ENCODE measurements at regions not wholly inside any gene's neighbourhood (a gene's known extent, or its start where the extent isn't known, plus 50 kb on each side); places are given as distances from the start of the nearest gene placed in this dataset.
"Not testable (repeated sequence)": the region's sequence is repeated elsewhere in the genome, so short reads cannot be mapped to it uniquely, and the experiment has no call there.

DNA sequence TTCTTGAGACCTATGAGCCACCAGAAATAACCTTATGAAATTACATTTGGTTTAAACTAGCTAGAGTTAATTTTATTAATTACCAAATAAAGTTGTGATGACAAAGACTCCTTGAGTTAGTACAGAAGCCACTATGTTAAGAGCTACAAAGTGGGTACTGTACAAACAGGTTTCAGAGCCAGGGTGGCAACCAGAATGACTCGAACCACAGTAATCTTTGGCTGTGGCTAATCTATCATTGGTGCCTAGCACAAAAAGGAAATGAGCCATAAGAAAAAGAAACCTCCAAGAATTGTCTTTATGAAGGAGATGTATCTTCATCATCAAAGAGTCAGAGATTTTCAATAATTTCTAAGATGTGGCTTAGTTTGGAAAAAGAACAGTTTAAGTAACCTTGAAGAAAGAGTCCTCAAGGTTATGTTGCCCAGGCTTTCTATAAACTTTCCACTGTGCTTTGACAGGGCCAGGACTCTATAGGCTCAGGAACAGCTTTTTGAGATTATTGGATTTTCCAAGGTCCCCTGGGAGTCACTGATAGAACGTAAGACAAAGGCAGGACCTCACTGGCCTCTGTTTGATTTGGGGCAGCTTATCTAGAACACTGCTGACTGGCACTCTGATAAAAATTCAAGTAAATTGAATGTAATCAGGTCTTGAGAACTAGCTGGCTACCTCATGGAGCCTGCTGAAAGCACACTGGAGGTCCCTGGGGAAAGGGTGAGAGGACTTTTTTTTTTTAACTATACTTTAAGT lies 777.7 kb downstream of the STIM2 start:
- no peak for DNase-seq (ENCODE audit: low spot score)

DNA sequence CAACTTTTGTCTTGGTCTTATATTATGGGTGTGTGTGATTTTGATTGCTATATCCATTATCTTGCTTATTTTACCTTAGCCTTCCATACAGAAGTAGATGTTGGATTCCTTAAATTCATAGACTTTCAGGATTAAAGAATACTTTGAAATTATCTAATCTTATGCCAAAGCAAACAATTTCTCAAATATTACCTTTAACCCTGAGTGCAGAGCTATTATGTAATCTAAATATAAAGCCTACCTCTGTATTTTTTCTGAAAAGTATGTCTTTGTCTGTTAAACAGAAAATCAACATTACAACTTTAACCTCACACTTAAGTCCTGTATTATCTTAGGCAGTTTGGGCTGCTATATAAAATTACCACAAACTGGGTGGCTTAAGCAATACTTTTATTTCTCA lies 782.5 kb downstream of the STIM2 start:
- DNase-seq (ENCODE audit: low spot score), result no peak

DNA sequence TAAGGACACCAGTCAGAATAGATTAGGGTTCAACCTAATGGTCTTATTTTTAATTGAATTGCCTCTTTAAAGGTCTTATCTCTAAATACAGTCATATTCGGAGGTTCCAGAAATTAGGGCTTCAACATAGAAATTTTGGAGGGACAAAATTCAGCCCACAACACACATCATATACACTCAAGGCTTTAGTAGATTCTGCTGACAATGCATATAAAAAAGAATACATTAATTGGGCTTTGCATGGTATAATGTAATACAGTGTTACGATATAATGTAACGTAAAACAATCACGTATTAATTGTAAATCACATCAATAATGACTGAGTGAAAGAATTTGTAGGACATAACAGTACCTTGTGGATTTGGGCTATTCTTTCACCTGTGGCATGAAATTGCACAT lies 787.8 kb downstream of the STIM2 start:
- DNase-seq (ENCODE audit: low spot score), result no peak

DNA sequence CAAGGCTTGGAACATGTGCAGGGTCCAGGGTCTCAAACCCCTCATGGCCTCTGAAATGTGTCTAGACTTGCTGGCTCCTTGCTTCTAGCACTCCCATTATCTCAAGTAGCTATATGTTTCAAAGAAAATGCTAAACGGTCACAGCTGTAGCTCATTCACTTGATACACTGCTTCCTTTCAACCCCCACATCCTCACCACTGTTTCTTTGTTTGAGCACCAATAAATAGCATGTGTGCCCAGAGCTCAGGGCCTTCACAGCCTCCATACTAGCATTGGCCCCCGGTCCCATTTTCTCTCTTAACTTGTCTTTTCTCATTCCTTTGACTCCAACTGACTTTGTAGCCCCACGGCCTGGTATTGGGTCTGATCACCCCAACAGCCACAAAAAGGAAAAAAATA lies 801.8 kb downstream of the STIM2 start:
- no peak for DNase-seq (ENCODE audit: low spot score)

DNA sequence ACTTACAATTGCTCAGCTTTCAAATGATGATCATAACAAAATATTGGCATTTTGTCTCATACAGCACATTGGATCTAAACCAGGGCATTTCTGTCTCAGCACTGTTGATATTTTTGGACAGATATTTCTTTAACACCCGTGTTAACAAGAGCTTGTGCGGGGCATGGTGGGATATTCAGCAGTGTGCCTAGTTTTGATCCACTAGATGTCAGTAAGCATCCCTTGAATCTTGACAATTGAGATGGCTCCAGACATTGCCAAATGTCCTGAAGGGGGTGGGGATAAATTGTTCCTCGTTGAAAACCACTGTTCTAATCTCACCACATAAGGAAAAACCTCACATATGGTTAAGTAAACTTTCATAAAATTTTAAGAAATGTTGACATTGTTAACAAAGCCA lies 806.3 kb downstream of the STIM2 start:
- DNase-seq (ENCODE audit: low spot score), result peak; percentile 7

DNA sequence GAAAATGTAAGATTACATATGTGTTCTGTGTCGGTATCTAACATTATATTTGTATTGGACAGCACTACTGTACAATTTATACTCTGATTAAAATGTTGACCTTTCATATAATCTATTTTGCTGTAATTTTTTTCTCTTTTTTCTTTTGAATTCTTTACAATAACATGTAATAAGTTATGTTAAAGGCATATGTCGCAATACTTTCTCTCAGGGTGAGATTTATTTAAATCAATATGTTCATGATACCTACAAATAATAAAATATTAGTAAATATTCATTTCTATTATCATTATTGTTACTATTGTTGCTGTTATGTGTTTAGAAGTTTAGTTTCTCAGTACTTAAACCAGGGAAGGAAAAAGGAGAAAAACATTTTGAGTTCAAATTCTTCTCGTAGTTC lies 807.4 kb downstream of the STIM2 start:
- no peak for DNase-seq (ENCODE audit: low spot score)

DNA sequence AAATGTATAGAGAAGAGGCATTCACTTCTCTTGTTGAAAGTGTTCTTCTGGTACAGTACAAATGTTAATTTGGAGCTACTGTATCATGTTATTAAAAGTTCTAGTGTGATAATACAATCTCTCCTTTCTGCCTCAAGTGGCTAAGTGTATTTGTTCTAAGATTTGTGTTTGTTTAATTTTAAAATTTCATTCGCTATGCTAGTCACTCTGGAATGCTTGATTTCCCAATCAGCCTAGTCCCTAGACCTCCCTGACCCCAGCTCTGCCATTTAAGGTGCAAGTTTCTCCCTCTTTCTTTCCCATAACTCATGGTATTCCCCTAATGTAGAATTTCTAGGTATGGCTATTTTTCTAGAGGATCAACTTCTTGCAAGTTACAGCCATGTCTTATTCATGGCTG lies 817.4 kb downstream of the STIM2 start:
- DNase-seq (ENCODE audit: low spot score), result no peak

DNA sequence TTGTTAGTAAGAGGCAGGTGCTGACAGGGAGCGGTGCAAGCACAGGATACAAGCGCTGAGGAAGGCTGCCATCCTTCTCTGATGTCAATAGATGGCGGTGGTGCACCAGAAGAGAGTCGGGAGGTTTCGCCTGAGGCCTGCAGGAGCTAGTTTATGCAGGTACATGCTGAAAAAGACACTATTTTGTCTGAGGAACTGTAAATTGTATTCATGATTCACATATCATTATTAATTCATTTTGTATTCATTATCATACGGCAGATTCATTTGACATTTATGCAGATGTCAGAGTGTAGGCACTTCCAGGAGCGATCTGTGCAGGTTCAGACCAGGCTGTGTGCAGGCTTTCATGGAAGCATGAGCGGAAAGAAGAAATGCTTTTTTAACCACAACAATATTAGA lies 824.0 kb downstream of the STIM2 start:
- DNase-seq (ENCODE audit: low spot score), result peak; percentile 76

DNA sequence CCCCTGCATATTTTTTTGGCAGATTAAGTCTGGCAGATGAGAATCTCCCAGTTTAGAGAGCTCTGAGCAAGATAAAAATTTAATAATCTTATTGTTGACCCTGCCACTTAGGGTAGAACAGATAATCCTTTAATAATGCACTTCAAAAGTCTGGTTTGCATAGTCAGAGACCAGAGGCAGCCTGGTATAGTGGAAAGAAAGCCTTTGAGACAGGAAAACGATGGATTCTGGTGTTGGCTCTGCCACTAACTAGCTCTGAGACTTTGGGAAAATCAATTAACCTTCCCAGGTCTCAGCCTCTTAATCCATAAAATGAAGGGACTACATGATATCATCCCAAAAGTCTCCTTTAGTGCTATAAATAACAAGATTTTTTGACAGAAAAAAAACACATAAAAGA lies 824.5 kb downstream of the STIM2 start:
- DNase-seq (ENCODE audit: low spot score), result no peak

DNA sequence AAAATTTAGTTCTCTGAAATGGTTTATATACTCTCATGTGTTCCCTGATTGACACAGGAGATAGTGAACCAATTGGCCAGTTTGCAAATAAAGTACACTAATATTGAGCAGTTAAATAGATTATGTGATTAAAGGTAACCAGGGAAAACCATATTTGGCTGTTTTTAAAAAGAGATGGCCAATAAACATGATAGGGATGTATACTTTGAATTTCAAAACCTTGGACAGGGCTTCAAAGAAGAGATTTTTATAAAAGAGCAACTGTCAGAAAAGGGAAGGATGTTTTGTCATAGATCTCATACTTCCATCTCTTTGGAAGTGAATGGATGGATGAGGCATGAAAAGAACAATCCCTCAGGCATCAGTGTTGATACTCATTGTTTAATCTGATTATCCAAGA lies 825.3 kb downstream of the STIM2 start:
- no peak for DNase-seq (ENCODE audit: low spot score)

DNA sequence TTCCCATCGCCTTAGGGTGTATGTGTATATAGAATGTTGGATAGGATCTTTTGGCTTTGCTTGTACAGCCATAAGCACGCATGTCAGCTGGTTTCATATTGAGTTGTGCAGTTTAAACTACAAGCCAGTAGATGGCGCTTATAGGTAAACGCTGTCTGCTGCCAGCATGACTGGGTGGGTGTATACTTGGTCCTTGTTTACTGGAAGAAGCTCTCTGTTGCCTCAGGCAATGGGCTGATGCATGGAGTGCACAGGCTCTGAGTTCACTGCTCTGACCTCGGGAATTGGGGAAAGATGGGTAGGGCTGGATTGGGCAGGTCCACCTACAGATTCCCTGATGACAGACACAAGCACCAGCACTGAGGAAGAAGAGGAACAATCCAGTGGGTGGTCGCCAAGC lies 831.5 kb downstream of the STIM2 start:
- peak; percentile 25 for DNase-seq (ENCODE audit: low spot score)

DNA sequence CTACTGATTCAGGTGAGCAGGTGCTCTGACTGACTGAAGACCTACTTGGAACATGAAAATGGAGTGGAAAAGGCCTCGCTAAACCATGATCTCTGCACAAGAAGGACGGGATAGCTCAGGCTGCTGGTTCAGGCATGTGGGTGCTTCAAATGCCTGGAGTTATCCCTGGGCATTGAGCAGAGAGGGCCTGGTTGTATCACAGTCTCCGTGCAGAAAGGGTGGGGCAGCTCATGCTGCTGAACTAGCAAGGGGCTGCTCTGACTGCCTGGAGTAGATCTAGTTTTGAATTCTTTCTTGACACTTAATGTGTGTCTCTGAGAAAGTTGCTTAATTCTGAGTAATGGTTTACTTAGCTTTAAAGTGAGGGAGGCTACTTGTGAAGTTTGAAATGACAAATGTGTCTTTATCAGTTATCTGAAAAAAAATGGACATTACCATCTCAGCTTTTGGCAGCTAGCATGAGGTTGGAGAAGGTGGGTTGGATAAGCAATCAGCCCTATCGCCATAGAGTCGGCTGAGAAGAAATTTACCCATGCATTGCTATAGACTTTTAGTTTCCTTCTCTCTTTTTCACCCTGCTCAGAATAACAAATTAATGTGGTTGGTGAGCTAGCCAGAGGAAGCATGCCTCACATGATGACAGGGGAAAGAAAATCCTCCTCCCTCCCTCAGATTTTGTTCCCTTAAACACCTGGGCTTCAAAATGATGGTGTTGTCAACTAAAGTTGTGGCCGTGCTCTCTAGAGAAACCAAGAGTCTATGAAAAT lies 832.4 kb downstream of the STIM2 start:
- no peak for DNase-seq (ENCODE audit: low spot score)

DNA sequence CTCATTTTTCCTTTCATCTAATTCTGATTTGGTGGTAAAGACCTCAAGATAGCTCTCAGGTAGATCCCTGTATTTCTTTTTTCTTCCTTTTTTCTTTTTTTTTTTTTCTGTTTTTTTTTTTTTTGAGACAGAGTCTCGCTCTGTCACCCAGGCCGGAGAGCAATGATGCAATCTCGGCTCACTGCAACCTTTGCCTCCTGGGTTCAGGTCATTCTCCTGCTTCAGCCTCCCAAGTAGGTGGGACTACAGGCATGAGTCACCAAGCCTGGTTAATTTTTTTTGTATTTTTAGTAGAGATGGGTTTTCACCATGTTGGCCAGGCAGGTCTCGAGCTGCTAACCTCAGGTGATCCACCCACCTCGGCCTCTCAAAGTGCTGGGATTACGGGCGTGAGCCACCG lies 835.6 kb downstream of the STIM2 start:
- DNase-seq (ENCODE audit: low spot score), result not testable (repeated sequence)

DNA sequence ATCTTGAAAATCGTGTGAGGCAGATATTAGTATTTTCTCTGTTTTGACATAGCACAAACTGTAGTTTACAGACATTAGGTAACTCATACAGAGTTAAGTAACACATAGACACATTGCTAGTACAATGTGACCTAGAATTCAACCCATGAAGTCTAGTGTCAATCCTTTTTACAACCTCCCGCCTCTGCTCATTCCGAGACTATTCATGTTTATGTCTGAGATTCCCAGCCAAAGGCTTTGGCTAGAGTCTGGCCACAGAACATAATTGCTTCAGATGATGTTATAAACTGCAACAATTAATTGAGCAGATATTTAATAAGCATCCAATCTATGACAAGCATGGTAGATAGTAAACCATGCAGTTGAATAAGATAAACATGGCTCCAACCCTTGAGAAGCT lies 841.0 kb downstream of the STIM2 start:
- DNase-seq (ENCODE audit: low spot score), result no peak

DNA sequence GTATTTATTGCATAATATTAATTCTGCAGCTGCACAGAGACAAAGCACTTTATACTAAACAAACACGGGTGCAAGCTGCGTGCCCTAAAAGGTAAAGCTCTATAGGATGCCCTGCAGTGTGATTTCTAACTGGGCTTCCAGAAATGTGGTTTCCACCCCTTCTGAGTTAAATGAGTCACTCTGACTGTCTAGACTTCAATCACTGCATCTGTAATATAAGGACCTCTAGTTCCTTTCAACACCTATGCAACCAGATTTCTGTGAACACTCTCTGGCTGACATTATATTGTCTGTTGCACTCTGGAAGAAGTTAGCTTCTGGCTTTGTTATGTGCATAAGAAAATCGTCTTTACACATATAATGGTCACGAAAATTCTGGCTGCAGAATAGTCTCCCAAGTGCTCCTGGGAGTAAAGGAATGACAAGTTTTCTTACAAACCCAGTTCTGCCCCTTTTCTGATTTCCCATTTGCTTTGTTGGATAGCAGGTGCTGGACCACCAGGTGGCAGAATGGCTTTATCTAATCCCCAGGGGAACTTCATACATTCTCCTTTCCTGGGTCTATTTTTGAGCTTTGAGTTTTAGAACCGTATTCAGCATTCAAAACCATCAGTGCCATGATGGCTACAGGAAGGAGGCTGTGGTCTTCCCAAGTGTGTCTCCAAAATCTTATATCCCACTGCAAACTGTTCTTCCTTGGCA lies 842.2 kb downstream of the STIM2 start:
- peak; percentile 28 for DNase-seq (ENCODE audit: low spot score)

DNA sequence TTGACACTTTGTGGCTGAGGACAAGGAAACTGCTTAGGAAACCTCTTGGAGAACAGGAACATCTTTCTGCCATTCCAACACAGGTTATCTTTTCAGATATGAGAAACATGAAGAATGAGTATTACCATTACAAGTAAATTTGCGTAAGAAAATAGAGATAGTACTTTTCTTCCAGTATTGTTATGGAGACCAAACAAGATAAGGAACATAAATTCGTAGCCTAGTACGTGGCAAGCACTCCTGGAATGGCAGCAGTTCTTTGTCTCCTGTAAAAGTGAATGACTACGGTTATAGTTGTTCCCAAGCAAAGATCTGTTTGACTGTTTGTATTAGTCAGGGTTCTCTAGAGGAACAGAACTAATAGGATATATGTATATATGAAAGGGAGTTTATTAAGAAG lies 843.1 kb downstream of the STIM2 start:
- no peak for DNase-seq (ENCODE audit: low spot score)

DNA sequence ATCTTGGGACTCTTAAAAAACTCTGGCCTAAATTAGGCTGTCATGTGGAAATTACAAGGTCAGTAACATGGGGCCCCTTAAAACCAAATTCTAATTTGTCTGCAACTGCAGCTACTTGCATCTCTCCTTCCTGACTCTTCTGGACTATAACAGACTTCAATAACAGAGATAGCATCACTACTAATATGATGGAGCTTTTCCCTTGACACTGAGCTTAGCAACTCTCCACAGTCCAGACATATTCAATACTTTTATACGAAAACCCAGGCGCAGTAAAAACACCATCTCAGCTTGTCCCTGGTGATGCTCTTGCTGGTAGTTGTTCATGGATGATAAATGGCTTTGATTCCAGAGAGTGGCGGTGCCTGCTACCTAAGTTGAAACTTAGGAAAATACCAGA lies 850.4 kb downstream of the STIM2 start:
- DNase-seq (ENCODE audit: low spot score), result no peak

DNA sequence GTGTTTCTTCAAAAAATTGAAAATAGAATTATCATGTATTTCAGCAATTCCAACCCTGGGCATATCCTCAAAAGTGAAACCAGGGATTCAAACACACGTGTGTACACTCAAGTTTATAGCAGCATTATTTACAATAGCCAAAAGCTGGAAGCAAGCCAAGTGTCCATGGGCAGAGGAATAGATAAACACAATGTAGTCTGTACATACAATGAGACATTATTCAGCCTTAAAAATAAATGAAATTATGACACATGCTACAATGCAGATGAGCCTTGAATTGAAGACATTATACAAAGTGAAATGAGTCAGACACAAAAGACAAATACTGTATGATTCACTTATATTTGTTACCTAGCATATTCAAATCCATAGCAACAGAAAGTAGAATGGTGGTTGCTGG lies 853.4 kb downstream of the STIM2 start:
- DNase-seq (ENCODE audit: low spot score), result no peak

DNA sequence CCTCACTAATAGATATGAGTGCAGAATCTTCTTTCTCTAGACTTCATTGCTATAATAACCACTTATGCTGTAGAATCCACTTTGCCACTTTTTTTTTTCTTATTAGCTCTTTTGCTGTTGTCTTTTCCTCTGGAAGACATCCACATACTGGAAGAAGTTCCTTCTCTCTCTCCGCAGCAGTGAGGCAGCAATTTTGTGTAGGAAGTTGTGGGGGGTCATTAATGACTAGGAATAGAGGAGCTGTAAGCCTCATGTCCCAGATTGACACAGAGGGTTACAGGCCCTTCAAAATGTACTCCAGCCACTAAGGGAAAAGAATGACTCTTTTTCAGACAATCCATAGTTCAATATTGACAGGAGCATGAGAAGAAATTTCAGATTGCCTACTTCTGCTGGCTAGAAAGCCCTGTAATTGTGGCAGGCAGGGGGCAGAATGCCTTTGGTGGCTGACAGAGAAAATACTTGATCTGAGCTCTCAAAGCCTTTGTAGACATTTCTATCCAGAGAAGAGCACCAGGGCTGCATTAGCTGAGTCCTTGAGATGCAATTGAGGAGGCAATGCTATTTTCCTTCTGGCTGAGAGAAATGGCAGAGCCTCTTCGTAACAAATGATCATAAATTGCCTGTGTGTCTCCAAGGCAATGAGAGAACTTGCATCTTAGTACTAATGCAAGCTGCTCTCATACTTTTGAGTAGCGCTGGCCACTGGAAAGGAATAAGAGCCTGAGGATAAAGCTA lies 856.2 kb downstream of the STIM2 start:
- peak; percentile 6 for DNase-seq (ENCODE audit: low spot score)

DNA sequence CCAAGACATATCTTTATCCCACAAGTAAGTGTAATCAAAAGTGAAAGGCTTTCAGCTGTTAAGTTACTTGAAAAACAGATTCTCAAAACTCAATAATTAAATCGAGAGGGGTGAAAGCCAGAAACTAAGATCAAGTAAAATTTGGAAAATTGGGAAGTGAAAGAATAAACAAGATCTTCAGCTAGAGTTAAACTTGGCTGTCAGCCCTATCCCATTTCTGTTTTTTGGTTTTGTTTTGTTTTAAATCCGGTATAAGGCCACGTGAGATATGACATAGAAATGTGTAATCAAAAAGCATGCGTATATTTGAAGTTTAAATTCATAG lies 856.8 kb downstream of the STIM2 start:
- peak; percentile 12 for DNase-seq (ENCODE audit: low spot score)

DNA sequence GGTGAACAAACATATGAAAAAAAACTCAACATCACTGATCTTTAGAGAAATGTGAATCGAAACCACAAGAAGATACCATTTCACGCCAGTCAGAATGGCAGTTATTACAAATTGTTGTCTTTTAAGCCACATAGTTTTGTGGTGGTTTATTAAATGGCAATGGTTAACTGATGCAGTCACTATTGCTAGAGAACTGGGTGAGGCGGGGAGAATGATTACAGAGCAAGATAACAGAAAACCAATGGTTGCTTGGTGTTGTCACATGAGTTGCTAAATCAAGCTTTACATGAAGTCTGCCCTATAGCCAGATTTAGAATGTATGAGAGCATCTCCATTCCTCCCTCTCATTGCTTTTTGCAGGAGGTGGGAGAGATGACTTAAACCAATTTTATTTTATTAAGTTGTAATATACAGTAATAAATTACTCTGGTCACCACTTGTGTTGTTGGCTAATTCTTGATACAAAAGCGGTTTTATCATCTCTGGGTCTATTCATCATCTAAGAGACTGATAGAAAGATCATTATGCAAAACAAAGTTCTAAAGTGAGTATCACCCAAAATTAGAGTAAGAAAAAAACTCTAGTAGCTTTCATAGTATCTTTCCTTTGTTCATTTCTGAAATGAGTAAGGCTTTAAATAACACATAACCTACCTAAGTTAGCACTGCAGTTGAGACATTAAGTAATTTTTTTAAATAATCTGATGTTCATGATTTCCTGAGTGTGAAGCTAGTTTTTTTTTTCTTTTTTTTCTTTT lies 859.5 kb downstream of the STIM2 start:
- DNase-seq (ENCODE audit: low spot score), result no peak

DNA sequence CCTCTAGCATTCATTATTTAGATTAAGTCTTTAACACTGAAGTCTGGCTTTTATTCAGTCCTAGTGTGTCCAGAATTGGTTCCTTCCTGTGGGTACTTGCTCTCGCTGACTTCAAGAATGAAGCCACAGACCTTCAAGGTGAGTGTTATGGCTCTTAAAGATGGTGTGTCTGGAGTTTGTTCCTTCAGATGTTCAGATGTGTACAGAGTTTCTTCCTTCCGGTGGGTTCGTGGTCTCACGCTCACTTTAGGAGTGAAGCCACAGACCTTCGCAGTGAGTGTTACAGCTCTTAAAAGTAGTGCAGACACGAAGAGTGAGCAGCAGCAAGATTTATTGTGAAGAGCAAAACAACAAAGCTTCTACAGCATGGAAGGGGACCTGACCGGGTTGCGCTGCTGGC lies 860.6 kb downstream of the STIM2 start:
- DNase-seq (ENCODE audit: low spot score), result no peak

All from putamen (tissue), 1 donor.